Embryonic facial prominence (tissue), 1 donor: ENCODE measurements at regions not wholly inside any gene's neighbourhood (a gene's known extent, or its start where the extent isn't known, plus 50 kb on each side); places are given as distances from the start of the nearest gene placed in this dataset.
"Not testable (repeated sequence)": the region's sequence is repeated elsewhere in the genome, so short reads cannot be mapped to it uniquely, and the experiment has no call there.

Experiments
- DNase-seq: peaks from one replicate; pipeline ENCODE4 v3.0.0-alpha.2; 2016; ENCODE audit errors: extremely low spot score

DNA sequence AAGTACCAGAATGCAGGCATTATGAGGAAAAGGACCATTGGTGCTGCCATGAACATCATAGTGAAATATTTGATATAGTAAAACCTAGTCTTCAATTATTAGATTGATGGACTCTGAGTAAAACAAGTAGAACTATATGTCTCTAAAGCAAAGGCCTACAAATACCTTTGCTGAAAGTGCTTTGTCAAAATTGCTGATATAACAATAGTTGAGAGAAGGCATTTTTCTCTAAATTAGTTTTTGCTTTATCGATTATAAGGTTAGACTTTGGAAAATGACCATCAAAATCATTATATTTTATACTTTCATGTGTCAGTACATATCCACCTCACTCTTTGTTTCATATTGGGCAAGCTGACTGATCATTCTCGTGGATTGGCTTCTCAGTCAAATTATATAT, 836.0 kb upstream of the FBXO33 start:
- no peak for DNase-seq

DNA sequence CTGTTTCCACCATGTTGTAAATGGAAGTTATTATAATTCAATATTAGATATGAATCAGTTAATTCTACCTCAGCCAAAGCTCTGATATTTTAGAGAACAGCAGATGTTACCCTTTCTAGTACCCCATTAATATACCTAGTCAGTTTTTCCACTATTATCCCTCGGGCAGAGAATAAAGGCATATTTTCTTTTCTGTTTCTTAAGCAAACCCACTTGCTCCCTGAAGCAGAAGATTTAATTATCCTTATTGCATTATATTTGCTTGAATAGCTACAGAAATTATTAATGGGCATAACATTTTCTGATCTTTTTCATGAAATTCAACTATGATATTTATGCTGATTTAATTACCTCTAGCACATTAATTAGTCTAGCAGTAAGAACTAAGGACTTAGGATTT, 832.9 kb upstream of the FBXO33 start:
- DNase-seq = no peak

DNA sequence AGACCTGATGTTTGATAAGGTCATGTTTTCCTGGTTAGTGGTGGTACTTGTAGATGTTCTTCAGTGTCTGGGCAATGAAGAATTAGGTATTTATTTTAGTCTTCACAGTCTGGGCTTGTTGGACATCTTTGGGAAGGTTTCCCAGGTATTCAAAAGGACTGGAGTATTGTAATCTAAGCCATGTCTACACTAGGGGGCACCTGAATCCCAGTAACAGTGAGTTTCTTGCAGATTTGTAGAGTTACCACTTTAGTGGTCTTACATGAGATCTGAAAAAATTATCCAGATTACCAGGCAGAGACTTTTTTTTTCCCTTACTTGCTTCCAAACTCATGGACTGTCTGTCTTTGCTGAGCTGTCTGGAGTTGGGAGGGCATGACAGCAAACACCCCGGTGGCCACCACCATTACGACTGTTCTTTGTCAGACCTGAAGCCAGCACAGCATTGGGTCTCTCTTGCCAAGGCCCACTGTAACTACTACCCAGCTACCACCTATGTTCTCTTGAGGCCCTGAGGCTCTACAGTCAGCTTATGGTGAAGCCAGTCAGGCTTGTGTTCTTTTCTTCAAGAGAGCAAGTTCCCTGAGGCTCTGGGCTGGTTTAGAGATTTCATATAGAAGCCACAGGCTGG, 820.7 kb upstream of the FBXO33 start:
- DNase-seq = no peak

DNA sequence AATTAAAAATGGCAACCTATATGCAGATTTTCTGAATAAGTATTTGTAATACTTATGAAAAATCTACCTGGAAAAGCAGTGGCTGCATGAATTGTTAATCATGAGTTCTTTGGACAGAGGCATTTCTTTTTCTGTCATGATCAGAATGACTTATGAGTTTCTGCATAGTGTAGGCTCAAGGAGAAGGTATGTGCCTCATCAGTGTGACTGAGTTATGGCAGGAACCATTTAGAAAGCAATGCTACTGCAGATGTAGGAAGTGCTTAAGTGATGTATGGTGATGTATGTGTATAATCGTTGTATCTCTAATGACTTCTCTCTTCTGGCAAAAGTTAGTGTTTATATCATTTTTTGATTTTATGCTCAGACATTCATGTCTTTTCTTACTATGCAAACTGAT, 816.4 kb upstream of the FBXO33 start:
- DNase-seq = no peak

DNA sequence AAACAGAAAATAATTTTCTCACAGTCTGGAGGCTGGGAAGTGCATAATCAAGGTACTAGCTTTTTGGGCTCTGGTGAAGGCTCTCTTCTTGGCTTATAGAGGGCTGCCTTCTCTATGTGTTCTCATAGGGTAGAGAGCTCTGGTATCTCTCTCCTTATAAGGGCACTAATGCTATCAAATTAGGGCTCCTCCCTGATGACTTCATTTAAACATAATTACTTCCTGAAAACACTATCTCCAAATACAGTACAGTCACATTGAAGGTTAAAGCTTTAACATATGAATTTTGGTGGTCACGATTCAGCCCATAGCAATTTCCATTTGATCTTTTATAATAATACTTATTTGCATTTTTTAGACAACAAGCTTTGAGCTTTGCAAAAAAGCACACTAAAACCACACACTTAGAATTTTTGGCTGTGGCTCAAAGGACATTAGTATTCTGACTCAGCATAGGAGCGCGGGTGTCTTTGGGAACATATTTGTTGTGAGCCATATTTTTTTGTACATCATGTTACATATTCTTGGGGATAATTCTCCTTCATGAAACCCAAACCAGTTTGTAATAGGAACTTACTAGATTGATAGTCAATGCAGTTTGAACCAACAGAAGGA, 808.1 kb upstream of the FBXO33 start:
- no peak for DNase-seq

DNA sequence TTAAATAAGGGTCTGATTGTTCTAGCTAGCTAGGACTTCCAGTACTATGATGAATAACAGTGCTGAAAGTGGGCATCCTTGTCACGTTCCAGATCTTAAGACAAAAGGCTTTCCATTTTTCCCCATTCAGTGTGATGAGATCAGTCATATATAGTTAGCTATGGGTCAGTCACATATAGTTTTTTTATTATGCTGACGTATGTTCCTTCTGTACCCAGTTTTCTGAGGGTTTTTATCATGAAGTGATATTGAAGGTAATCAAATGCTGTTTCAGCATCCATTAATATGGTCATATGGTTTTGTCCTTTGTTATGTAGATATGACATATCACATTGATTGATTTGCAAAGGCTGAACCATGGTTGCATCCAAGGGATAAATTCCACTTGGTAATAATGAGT, 800.1 kb upstream of the FBXO33 start:
- DNase-seq = no peak

DNA sequence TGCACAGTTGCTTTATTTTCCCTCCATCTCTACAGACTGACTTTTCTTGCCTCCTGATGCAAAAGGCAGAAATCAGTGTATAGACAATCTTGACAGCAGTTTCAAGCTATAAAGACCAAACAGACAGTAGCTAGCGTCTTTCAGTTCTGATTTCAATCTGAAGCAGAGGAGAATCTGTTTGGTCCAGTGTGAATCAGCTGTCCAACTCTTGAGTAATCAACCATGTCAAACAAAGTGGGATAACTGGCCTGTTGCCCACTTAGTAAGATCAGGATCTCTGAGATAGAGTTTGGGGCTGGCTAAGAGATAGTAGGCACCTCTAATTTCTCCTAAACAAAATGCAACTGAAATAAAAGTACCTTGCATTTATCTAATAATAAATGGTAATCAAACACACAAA, 797.4 kb upstream of the FBXO33 start:
- DNase-seq = no peak

DNA sequence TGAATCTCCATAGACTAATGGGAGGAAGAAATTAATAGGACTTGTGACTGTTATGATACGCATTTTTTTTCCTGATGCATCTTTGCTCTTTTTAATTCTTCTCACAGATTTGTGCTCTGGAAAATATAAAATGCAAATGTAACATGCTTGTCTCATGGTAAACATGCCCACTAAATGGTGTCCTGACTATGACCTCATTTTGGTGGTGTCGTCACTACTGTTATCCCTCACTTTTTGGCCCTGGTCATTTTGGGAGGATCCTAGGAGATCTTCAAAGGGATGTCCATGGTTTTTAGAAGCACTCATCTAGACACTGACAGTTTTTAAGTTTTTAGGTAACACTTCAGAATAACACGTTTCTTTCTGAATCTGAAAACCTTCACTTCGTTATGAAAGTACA, 790.8 kb upstream of the FBXO33 start:
- no peak for DNase-seq

DNA sequence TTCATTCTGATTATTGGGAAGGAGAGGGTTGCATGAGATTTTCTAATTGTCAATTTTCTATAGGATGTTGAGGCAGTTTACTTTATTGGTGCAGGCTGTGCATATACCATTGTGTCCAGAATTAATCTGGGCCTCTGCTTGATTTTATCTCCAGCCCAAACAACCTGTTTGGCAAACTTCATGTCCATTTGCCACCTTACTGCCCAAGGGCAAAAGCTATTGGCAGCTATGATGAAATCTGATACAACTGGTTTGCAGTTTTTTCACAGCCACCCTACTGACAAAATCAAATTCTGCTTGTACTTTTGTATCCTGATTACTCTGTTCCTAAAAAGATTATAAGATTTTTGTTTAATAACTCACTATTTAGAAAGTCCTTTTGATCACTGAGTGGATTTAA, 789.2 kb upstream of the FBXO33 start:
- DNase-seq = no peak

DNA sequence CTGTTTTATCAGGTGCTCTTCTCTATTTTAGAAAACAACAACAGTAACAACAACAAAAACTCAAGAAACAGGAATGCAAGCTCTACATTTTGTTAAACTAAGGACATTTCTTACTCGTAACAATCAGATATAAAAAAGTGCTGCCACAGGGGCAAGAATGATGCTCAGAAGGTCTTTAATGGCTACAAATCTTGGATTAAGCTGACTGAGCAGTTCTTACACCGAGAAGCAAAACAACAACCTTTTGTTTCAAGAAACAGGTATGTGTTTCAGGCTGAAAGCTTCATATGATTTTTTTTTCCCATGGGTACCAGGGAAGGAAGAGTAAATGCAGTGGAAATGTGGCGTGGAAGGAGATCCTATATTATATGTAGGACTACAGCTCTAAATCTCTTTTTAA, 786.8 kb upstream of the FBXO33 start:
- DNase-seq = no peak

DNA sequence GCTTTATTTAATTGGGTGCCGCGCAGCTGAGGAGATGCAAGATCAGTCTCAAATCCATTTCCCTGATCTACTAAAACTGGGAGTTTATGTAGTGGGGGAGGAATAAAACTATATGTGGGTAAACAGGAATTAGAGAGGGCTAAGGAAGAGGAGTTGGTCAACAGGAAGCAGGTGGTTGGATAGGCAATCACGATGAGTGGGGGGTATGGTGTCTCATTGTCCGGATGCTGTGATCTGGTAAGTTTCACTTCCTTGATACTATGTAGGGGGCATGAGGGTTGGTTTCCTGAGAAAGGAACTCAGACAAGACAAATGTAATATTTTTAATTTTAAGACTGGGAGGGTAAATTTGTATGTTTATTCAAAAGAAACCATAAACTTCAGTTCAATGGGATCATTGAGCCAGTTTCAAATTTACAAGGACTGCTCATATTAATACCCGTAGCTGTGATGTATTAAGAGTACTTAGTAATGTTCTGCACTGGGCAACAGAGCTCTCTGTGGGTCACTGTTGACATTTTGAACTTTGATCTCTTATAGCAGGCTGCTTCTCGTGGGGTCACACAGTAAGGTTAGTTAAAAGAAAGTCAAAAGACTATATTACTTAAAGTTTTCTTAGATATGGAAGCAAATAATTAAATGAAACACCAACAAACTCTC, 786.2 kb upstream of the FBXO33 start:
- DNase-seq = no peak

DNA sequence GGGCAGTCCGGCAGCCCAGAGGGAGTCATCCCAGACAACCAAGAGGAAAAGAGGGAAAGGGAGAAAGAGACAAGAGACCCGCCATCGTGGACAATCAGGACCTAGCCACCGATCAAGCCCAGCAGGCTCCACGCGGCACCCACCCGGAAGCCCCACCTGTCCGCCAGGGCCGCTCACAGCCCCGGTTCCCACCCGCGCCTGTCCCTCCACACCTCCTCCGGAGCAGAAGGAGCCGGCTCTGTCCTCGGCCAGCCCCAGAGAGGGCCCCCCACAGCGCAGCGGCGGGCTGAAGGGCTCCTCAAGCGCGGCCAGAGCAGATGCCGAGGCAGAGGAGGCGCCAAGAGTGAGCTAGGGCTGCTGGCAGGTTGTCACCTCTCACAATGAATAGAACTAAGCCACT, 784.7 kb upstream of the FBXO33 start:
- no peak for DNase-seq

DNA sequence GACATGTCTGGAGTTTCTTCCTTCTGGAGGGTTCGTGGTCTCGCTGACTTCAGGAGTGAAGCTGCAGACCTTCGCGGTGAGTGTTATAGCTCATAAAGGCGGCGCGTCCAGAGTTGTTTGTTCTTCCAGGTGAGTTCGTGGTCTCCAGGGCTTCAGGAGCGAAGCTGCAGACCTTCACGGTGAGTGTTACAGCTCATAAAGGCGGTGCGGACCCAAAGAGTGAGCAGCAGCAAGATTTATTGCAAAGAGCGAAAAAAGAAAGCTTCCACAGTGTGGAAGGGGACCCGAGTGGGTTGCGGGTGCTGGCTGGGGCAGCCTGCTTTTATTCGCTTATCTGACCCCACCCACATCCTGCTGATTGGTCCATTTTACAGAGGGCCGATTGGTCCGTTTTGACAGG, 784.2 kb upstream of the FBXO33 start:
- not testable (repeated sequence) for DNase-seq

DNA sequence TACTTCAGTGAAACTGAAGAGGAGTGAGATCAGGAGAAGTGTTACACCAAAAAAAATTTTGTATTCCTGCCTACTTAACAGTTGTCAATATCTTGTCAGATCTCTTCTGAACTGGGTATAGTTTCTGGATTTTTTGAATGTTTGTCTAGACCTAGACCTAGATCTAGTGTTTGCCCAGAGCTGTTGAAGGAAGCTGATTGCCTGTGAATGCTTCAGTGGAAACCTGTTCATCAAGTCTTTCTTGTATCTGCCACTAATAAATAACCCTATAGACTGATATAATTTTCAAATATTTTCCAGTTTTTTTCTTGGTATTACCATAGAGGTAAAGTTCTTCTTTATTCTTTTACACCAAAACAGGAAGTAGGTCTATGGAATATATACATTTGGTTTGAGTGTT, 781.5 kb upstream of the FBXO33 start:
- DNase-seq = no peak

DNA sequence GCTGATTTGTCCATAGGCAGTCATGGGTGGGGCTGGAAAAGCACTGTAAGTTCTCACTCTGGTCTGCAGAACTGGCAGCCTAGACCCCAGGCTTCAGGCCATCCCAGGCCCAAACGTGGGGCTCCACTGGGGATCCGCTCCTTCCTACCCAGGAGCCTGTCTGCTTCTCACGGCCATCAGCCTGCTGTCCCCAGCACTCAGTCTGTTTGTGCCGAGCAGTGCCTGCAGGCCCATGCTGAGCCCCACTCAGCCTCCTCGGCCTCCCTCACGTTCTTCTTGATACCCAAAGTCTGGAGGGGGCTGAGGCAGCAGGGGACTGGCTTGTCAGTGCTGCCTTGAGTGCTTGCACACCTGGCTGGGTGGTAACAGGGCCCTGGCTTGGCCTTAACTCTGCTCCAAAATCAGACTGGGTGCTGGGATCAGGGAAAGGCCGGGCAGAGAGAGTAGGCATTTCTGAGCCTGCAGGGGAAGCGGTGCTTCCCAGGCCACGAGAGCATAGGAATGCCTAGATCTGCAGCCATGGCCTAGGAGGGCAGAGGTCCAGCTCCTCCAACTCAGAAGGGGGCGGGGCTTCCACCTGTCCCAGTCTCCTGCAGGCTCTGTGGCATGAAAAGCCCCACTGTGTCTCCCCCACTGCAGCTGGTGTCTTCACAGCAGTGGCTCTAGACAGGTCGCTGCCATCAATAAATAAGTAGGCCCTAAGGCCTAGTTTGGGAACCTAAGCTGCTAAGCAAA, 772.4 kb upstream of the FBXO33 start:
- DNase-seq = no peak

DNA sequence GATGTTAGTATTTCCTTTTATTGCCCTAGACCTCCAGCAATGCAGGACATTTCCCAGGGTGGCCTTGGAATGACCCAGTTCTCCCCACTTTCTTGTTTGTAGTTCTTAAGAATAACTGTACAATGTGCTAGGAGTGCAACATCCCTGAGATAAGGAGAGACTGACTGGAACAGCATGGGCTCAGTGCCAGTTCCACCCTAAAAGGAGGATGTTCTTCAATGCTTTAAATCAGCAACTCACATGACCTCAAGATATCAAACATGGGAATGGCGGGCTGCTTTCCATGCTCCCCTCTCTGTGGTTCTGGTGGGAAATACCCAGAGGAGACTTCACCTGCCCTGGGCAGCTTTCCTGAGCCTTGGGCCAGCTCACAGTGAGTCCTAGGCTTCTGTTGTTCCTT, 766.9 kb upstream of the FBXO33 start:
- no peak for DNase-seq

DNA sequence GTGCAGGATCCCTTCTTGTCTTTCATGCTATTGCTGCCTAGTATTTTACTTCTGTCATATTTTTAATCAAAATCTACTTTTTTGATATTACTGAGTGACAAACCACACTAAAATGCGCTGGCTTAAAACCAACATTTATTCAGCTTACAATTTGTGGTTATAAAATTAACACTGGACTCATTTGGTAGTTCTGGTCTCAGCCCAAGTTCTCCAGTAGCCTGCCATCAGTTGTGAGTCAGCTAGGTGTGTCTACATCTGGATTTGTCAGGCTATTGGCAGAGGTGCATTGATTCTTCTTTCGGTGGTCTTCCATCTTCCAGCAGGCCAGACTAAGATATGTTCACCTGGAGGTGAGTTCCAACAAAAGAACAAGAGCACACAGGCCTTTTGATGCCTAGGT, 765.1 kb upstream of the FBXO33 start:
- DNase-seq = no peak

DNA sequence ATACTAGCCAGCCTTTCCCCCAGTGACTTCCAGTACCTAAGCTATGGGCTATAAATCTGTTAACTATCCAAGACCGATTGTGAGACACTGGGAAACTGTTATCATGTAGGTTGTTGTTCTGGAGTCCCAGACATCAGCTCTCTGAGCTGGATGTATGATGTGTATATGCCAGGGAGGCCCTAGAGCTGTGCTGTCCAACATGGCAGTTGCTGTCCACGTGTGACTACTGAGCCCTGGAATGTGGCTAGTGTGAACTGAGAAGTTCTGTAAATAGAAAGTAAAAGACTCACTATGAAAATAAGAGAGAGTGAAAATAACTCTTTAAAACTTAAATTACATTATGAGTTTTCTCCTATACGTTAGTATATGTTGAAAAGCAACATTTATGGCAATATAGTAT, 755.8 kb upstream of the FBXO33 start:
- DNase-seq = no peak

DNA sequence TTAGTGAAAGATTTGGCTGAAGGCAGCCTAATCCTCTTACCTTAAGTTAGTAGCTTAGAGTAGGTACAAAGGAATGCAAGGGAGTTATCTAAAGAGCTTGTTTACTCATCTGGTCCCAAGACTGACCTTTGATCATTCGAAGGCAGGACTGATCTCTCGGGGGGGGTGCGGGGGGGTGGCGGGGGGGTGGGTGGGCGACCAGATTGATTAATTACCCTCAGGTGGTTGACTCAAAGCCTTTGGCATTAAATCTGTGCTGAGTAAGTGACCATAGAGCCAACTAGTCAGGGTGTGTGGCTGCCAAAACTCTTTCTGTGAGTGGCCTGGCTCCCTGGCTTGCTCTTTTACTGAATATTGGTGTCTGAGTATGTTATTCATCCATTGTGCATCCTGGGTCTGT, 731.9 kb upstream of the FBXO33 start:
- no peak for DNase-seq

DNA sequence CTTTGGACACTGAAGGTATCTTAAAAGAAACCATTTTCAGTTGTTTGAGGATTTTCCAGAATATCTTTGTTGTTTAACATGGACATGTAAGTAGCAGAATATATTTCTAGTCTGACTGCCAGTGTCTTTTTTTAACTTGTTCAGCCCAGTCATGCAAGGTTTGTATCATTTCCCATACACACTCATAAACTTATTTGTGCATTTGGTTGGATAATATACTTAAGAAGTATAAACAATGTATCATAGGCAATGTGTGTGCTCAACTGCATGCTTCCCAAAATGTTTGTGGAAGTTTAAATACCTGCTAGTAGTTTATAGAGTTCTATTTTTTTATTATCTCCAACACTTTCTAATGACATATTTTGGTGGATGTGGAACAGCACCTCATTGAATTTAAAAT, 707.4 kb upstream of the FBXO33 start:
- DNase-seq = no peak

DNA sequence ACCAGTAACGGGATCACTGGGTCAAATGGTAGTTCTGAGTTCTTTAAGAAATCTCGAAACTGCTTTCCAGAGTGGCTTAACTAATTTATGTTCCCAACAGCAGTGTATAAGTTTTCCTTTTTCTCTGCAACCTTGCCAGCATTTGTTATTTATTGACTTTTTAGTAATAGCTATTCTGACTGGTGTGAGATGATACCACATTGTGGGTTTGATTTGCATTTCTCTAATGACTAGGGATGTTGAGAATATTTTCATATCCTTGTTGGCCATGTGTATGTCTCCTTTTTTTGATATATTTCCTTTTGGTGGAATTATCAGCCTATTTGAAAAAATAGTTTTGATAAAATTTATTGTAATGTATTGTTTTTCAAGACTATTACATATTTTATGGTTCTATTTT, 701.2 kb upstream of the FBXO33 start:
- DNase-seq = no peak

DNA sequence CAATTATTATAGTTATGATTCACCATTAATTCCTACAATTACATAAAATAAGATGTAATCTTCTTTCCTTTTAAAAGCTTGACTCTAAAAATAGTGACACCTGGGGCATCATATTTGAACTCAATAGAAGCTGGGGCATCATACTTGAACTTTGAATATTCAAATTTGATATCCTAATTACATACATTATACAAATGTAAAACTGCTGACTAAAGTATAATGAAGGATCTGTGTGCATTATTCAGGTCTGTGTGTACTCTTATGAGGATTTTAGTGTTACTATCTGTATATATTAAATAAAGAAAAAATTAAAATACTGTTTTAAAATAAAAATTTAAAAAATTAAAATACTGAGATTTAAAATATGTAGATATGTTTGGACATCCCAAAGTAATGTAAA, 696.9 kb upstream of the FBXO33 start:
- DNase-seq = no peak

DNA sequence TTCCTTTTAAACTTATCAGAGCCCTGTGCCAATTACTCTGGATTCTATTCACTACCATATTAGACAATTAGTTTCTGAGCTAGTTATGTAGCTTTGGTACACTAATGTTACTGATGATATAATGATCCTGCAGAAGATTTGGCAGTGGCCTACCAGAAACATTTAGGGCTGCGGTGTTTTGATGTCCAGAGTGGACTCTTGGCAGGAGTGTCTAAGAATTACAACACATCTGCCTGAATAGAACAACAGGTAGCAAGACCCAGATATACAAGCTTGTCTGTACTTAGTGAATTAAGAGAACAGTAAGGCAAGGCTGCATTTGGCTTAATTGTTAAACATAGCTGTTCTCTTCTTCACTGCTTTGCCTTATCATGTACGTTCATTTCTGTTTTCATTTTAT, 691.6 kb upstream of the FBXO33 start:
- no peak for DNase-seq
